ENCODE measurements at regions not wholly inside any gene's neighbourhood (a gene's known extent, or its start where the extent isn't known, plus 50 kb on each side); places are given as distances from the start of the nearest gene placed in this dataset.

- no peak for TF ChIP-seq ZBTB49 (CRISPR knock-in tag; IDR thresholded peaks at IDR 0.05; ENCODE audit: borderline replicate concordance)
- TF ChIP-seq HES1 (IDR thresholded peaks at IDR 0.05; ENCODE audit: low read depth): no peak
These were observed 60.5 kb upstream of the SOD1 start (continued) for GRCh38 chr21:31599013-31599412.

- Histone ChIP-seq H3K36me3 (ENCODE audit: control insufficient read depth, insufficient read depth, low read length) (no peaks in the 10 kb centered on the region), H4K20me1 (replicated peaks; ENCODE audit: control insufficient read depth, insufficient read depth, low read length) (no peaks in the 10 kb centered on the region), H3K9ac (ENCODE audit: insufficient read depth in 1 of 2, low read depth in 2 of 2, low read length in 2 of 2) (no peak overlapping the region), H3K9me1 (ENCODE audit: control insufficient read depth, insufficient read depth, low read length) (no peaks in the 10 kb centered on the region), H3K4me1 (replicated peaks in 1 of 2; ENCODE audit: control insufficient read depth in 2 of 2, insufficient read depth in 2 of 2, low read length in 2 of 2) (peaks cover 0 to 4% of the 10 kb centered on the region in 2 experiments; a peak in 2 of 5 replicates), H3K4me3 (no peak overlapping the region), H3K27ac (ENCODE audit: extremely low read depth, low read depth, low read length) (no peak overlapping the region), H3K79me2 (ENCODE audit: control insufficient read depth, insufficient read depth, low read length) (no peaks in the 10 kb centered on the region), H3K9me3 (replicated peaks; ENCODE audit: control insufficient read depth, insufficient read depth, low read depth, low read length) (no peaks in the 10 kb centered on the region), H2AFZ (ENCODE audit: low read depth, low read length) (no peak overlapping the region), H3K27me3 (ENCODE audit: control insufficient read depth in 2 of 2, insufficient read depth in 2 of 2, low read length in 2 of 2) (peaks cover 31 to 49% of the 10 kb centered on the region in 2 experiments), H3K4me2 (ENCODE audit: insufficient read depth, low read length) (peak overlapping the region; percentile 6; the same call in 1 of the 2 replicates)
- no TSS peak for BruUV-seq (replicated peaks)
- ChIA-PET CTCF (ENCODE audit: low intra/inter-chr PET ratio) (no interaction called here), POLR2A (interaction anchor here (1.0 to 1.2 kb wide), 2 partner anchors 15 to 170 kb away, joined by 3 read pairs; no protein-coding TSS in a partner anchor)
- FAIRE-seq (no peak), DNase-seq (ENCODE audit: extremely low read depth in 1 of 4, low spot score in 3 of 4) (peak in 2 of 4 experiments; percentile 16 to 29), ATAC-seq (peak; percentile 64)
- TF ChIP-seq MEF2D (tag; conservative IDR thresholded peaks at IDR 0.05; ENCODE audit: low read depth) (no peak), ZNF764 (CRISPR knock-in tag; IDR thresholded peaks at IDR 0.05; ENCODE audit: low read depth) (no peak), NRF1 (conservative IDR thresholded peaks at IDR 0.05 in 1 of 2, IDR thresholded peaks at IDR 0.05 in 1 of 2) (peak; percentile 88 to 90)
- WGBS (ENCODE audit: insufficient coverage, low coverage, missing lambda C conversion rate): under 1% methylated on average over 14 of the region's 14 CpGs
- in situ Hi-C loops (cut with MboI) (no loop called here), intact Hi-C loops (cut with micrococcal nuclease) (no loop called here)
These were observed 61.8 kb upstream of the SOD1 start for GRCh38 chr21:31597683-31598082.
